Vagina (tissue), 2 donors: ENCODE measurements at regions not wholly inside any gene's neighbourhood (a gene's known extent, or its start where the extent isn't known, plus 50 kb on each side); places are given as distances from the start of the nearest gene placed in this dataset.

Experiments used
- DNase-seq, 2 donors: peaks; one replicate each; pipeline ENCODE4 v3.0.0-alpha.2; 2017; ENCODE audit errors: extremely low spot score in 2 of 2
- H3K27ac ChIP-seq: fragments of 200-600 bp; sonication (generic); one replicate; pipeline ENCODE4 v1.5.1; 2019
- H3K27me3 ChIP-seq: fragments of 200-600 bp; sonication (generic); one replicate; pipeline ENCODE4 v1.5.1; 2019
- H3K36me3 ChIP-seq, 2 donors: fragments of 200-600 bp; sonication (generic); one replicate each; pipeline ENCODE4 v1.5.1; 2017 to 2019
- H3K4me1 ChIP-seq: fragments of 200-600 bp; sonication (generic); one replicate; pipeline ENCODE4 v1.5.1; 2019
- H3K4me3 ChIP-seq, 2 donors: fragments of 200-600 bp; sonication (generic); 1 replicate in 1 of 2; 2 replicates in 1 of 2; pipeline ENCODE4 v1.5.1; 2016 to 2019
- H3K9me3 ChIP-seq: fragments of 200-600 bp; sonication (generic); one replicate; pipeline ENCODE4 v1.5.1; 2019
- CTCF ChIP-seq, 3 experiments: fragments of 450-650 bp in 2 of 3; fragments of 200-600 bp in 1 of 3; sonication (generic) in 1 of 3; IDR thresholded peaks; one replicate each; pipeline ENCODE4 v1.5.1; 2017 to 2019; ENCODE audit warnings: antibody characterized with exemption in 3 of 3, mild to moderate bottlenecking in 2 of 3, moderate library complexity in 2 of 3
- POLR2A ChIP-seq, 2 donors: fragments of 450-650 bp; IDR thresholded peaks; one replicate each; pipeline ENCODE4 v1.6.1; 2017; ENCODE audit warnings: antibody characterized with exemption in 2 of 2, mild to moderate bottlenecking in 2 of 2, moderate library complexity in 2 of 2
- POLR2AphosphoS5 ChIP-seq, 2 donors: sonication (generic); formaldehyde crosslinking; IDR thresholded peaks; one replicate each; pipeline ENCODE4 v1.9.0; 2017; ENCODE audit warnings: antibody characterized with exemption in 2 of 2, mild to moderate bottlenecking in 2 of 2, low read depth in 1 of 2; ENCODE audit not compliant: insufficient read depth in 1 of 2
- intact Hi-C: fragments of 100-400 bp; cut with DNase I; formaldehyde crosslinking; loops from one replicate; pipeline ENCODE4 v1.15.1; 2023

- intact Hi-C loops, result no loop called here
- H3K9me3 ChIP-seq, result no peaks in the 10 kb centered on the region
Measured at GRCh38 chr13:69092615-69093322, 1014.9 kb upstream of the ATXN8OS start.

GRCh38 chr13:69077267-69077666 is 1030.4 kb upstream of the ATXN8OS start:
- intact Hi-C loops, result no loop called here
- Histone ChIP-seq H3K4me1 (no peaks in the 10 kb centered on the region), H3K36me3 (no peaks in the 10 kb centered on the region), H3K9me3 (no peaks in the 10 kb centered on the region), H3K4me3 (no peak overlapping the region), H3K27ac (no peak overlapping the region), H3K27me3 (no peaks in the 10 kb centered on the region)
- no peak for DNase-seq
- no peak for TF ChIP-seq POLR2A (IDR thresholded peaks at IDR 0.05)
- no peak for TF ChIP-seq CTCF (IDR thresholded peaks at IDR 0.05)
- TF ChIP-seq POLR2AphosphoS5 (IDR thresholded peaks at IDR 0.05; ENCODE audit: insufficient read depth in 1 of 2, low read depth in 1 of 2), result no peak

More at GRCh38 chr13:69092615-69093322, 1014.9 kb upstream of the ATXN8OS start:
- Histone ChIP-seq H3K4me3 (no peak overlapping the region), H3K27ac (no peak overlapping the region), H3K4me1 (no peaks in the 10 kb centered on the region), H3K36me3 (no peaks in the 10 kb centered on the region), H3K27me3 (no peaks in the 10 kb centered on the region)
- DNase-seq, result no peak
- TF ChIP-seq POLR2AphosphoS5 (IDR thresholded peaks at IDR 0.05; ENCODE audit: insufficient read depth in 1 of 2, low read depth in 1 of 2), result no peak
- TF ChIP-seq CTCF (IDR thresholded peaks at IDR 0.05), result no peak
- TF ChIP-seq POLR2A (IDR thresholded peaks at IDR 0.05), result no peak

GRCh38 chr13:69069554-69070133 is 1038.0 kb upstream of the ATXN8OS start:
- no peaks in the 10 kb centered on the region for H3K36me3 ChIP-seq
- no peaks in the 10 kb centered on the region for H3K27me3 ChIP-seq
- no peak for DNase-seq
- H3K4me3 ChIP-seq, result no peak overlapping the region
- H3K4me1 ChIP-seq, result no peaks in the 10 kb centered on the region
- intact Hi-C loops, result no loop called here
- no peaks in the 10 kb centered on the region for H3K9me3 ChIP-seq
- H3K27ac ChIP-seq, result no peak overlapping the region
- TF ChIP-seq CTCF (IDR thresholded peaks at IDR 0.05) (no peak), POLR2AphosphoS5 (IDR thresholded peaks at IDR 0.05; ENCODE audit: insufficient read depth in 1 of 2, low read depth in 1 of 2) (no peak), POLR2A (IDR thresholded peaks at IDR 0.05) (no peak)

- DNase-seq, result no peak
- TF ChIP-seq POLR2AphosphoS5 (IDR thresholded peaks at IDR 0.05; ENCODE audit: insufficient read depth in 1 of 2, low read depth in 1 of 2), result no peak
- no peak for TF ChIP-seq POLR2A (IDR thresholded peaks at IDR 0.05)
- no peak for TF ChIP-seq CTCF (IDR thresholded peaks at IDR 0.05)
- Histone ChIP-seq H3K27me3 (no peaks in the 10 kb centered on the region), H3K27ac (no peak overlapping the region), H3K9me3 (no peaks in the 10 kb centered on the region), H3K4me1 (no peaks in the 10 kb centered on the region), H3K4me3 (no peak overlapping the region), H3K36me3 (no peaks in the 10 kb centered on the region)
- intact Hi-C loops, result no loop called here
Measured at GRCh38 chr13:69050696-69051095, 1056.9 kb upstream of the ATXN8OS start.

GRCh38 chr13:69044629-69045028 is 1063.0 kb upstream of the ATXN8OS start:
- TF ChIP-seq POLR2A (IDR thresholded peaks at IDR 0.05), result no peak
- no peak for TF ChIP-seq CTCF (IDR thresholded peaks at IDR 0.05)
- no peak for TF ChIP-seq POLR2AphosphoS5 (IDR thresholded peaks at IDR 0.05; ENCODE audit: insufficient read depth in 1 of 2, low read depth in 1 of 2)
- Histone ChIP-seq H3K4me1 (no peaks in the 10 kb centered on the region), H3K27ac (no peak overlapping the region), H3K36me3 (no peaks in the 10 kb centered on the region), H3K27me3 (no peaks in the 10 kb centered on the region), H3K4me3 (no peak overlapping the region), H3K9me3 (no peaks in the 10 kb centered on the region)
- no peak for DNase-seq
- intact Hi-C loops, result no loop called here
